SK-N-DZ (cell line): ENCODE measurements at regions not wholly inside any gene's neighbourhood (a gene's known extent, or its start where the extent isn't known, plus 50 kb on each side); places are given as distances from the start of the nearest gene placed in this dataset.
"Not testable (repeated sequence)": the region's sequence is repeated elsewhere in the genome, so short reads cannot be mapped to it uniquely, and the experiment has no call there.

Source experiments
- DNase-seq: peaks from one replicate; pipeline ENCODE4 v3.0.0-alpha.2; 2015; ENCODE audit warnings: low spot score

GRCh38 chr5:106028314-106028713, 1642.4 kb downstream of the EFNA5 start:
- no peak for DNase-seq

GRCh38 chr5:106020894-106021293, 1649.8 kb downstream of the EFNA5 start:
- no peak for DNase-seq

- DNase-seq = no peak
Observed at GRCh38 chr5:106019261-106019660, 1651.5 kb downstream of the EFNA5 start.

GRCh38 chr5:106017243-106017857, 1653.4 kb downstream of the EFNA5 start:
- DNase-seq = no peak

GRCh38 chr5:106014262-106014661, 1656.5 kb downstream of the EFNA5 start:
- DNase-seq = no peak

GRCh38 chr5:106006242-106006641, 1664.5 kb downstream of the EFNA5 start:
- DNase-seq = no peak

- not testable (repeated sequence) for DNase-seq
Observed at GRCh38 chr5:105998991-105999390, 1671.7 kb downstream of the EFNA5 start.

GRCh38 chr5:105993027-105993426, 1677.7 kb downstream of the EFNA5 start:
- DNase-seq = no peak

- DNase-seq = no peak
Observed at GRCh38 chr5:105982526-105982925, 1688.2 kb downstream of the EFNA5 start.

- no peak for DNase-seq
Observed at GRCh38 chr5:105978011-105978410, 1692.7 kb downstream of the EFNA5 start.

- no peak for DNase-seq
Observed at GRCh38 chr5:105977163-105977562, 1693.6 kb downstream of the EFNA5 start.

- DNase-seq = peak; percentile 47
Observed at GRCh38 chr5:105970919-105971318, 1699.8 kb downstream of the EFNA5 start.

- no peak for DNase-seq
Observed at GRCh38 chr5:105968981-105969380, 1701.8 kb downstream of the EFNA5 start.

- DNase-seq = no peak
Observed at GRCh38 chr5:105963696-105964255, 1707.0 kb downstream of the EFNA5 start.

- DNase-seq = no peak
Observed at GRCh38 chr5:105961572-105961971, 1709.2 kb downstream of the EFNA5 start.

GRCh38 chr5:105956456-105957196, 1714.1 kb downstream of the EFNA5 start:
- no peak for DNase-seq

- no peak for DNase-seq
Observed at GRCh38 chr5:105954341-105954740, 1716.4 kb downstream of the EFNA5 start.

GRCh38 chr5:105953616-105954015, 1717.1 kb downstream of the EFNA5 start:
- no peak for DNase-seq

- peak; percentile 72 for DNase-seq
Observed at GRCh38 chr5:105952875-105953274, 1717.9 kb downstream of the EFNA5 start.

- no peak for DNase-seq
Observed at GRCh38 chr5:105947461-105947860, 1723.3 kb downstream of the EFNA5 start.

GRCh38 chr5:105945203-105945972, 1725.3 kb downstream of the EFNA5 start:
- no peak for DNase-seq

GRCh38 chr5:105940181-105940580, 1730.6 kb downstream of the EFNA5 start:
- no peak for DNase-seq
